Calu3 (cell line): ENCODE measurements at regions not wholly inside any gene's neighbourhood (a gene's known extent, or its start where the extent isn't known, plus 50 kb on each side); places are given as distances from the start of the nearest gene placed in this dataset.
A peak's percentile ranks its signal among the peaks of the same experiment; 100 is the strongest.

Source experiments
- BruUV-seq: library from RNA; stranded (reverse); fragments of 400-500 nt; replicated peaks from 2 replicates; lab custom pipeline; 2021; lab: Mats Ljungman, UMichigan
- CTCF ChIA-PET: fragments of 300-600 bp; sonication (Branson Sonifier 250); formaldehyde crosslinking; loops from one replicate; lab custom pipeline; 2022; ENCODE audit warnings: antibody characterized with exemption; lab: Charles Lee
- DNase-seq: peaks from one replicate; pipeline ENCODE4 v3.0.0; 2022
- H3K27ac Mint-ChIP-seq: one replicate; pipeline ENCODE4 v1.8.0; 2022; ENCODE audit warnings: mixed read lengths; ENCODE audit not compliant: unreplicated experiment
- H3K27me3 Mint-ChIP-seq: one replicate; pipeline ENCODE4 v1.8.0; 2022; ENCODE audit warnings: mixed read lengths; ENCODE audit not compliant: unreplicated experiment
- H3K36me3 Mint-ChIP-seq: one replicate; pipeline ENCODE4 v1.8.0; 2022; ENCODE audit warnings: mild to moderate bottlenecking, moderate library complexity, mixed read lengths; ENCODE audit not compliant: insufficient read depth, unreplicated experiment
- H3K4me1 Mint-ChIP-seq: one replicate; pipeline ENCODE4 v1.8.0; 2022; ENCODE audit warnings: mild to moderate bottlenecking, low read depth, mixed read lengths; ENCODE audit not compliant: unreplicated experiment
- H3K4me3 Mint-ChIP-seq: one replicate; pipeline ENCODE4 v1.8.0; 2022; ENCODE audit warnings: mild to moderate bottlenecking, low read depth, moderate library complexity, mixed read lengths; ENCODE audit not compliant: unreplicated experiment
- H3K9me3 Mint-ChIP-seq: one replicate; pipeline ENCODE4 v1.8.0; 2022; ENCODE audit warnings: low read depth, mixed read lengths; ENCODE audit not compliant: unreplicated experiment
- intact Hi-C: fragments of 100-400 bp; cut with micrococcal nuclease; formaldehyde crosslinking; loops from one replicate; pipeline ENCODE4 v1.10.0; 2022; ENCODE audit not compliant: unreplicated experiment
- TF ChIP-seq, protein P1 (sequence below): fragments of 200-600 bp; IDR thresholded peaks from one replicate; pipeline ENCODE4 v1.8.0; 2022; ENCODE audit warnings: antibody characterized with exemption; ENCODE audit not compliant: unreplicated experiment

DNA sequence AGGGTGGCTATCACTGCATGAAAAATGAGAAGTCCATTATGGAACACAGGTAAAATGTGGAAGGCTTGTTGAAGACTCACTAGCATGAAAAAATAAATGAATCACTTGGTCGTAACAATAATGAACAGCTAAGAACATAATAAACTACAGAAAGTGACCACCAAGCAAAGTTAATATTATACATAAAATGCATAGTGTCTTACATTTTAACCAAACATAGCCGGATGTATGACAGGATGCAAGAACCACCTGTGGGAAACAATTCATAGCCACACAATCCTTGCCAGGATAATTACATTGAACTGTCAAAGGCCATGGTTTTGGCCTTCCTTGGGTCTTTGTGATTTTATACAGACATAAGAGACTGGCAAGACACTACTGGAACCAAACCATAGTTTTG is 81.9 kb upstream of the ATXN3L start:
- Mint-ChIP-seq H3K27ac (no peak overlapping the region), H3K9me3 (peaks cover 4% of the 10 kb centered on the region), H3K27me3 (no peaks in the 10 kb centered on the region), H3K4me1 (peaks cover 24% of the 10 kb centered on the region), H3K4me3 (no peak overlapping the region), H3K36me3 (peaks cover 6% of the 10 kb centered on the region)
- TF ChIP-seq, protein P1, sequence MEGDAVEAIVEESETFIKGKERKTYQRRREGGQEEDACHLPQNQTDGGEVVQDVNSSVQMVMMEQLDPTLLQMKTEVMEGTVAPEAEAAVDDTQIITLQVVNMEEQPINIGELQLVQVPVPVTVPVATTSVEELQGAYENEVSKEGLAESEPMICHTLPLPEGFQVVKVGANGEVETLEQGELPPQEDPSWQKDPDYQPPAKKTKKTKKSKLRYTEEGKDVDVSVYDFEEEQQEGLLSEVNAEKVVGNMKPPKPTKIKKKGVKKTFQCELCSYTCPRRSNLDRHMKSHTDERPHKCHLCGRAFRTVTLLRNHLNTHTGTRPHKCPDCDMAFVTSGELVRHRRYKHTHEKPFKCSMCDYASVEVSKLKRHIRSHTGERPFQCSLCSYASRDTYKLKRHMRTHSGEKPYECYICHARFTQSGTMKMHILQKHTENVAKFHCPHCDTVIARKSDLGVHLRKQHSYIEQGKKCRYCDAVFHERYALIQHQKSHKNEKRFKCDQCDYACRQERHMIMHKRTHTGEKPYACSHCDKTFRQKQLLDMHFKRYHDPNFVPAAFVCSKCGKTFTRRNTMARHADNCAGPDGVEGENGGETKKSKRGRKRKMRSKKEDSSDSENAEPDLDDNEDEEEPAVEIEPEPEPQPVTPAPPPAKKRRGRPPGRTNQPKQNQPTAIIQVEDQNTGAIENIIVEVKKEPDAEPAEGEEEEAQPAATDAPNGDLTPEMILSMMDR = no peak
- CTCF ChIA-PET = no interaction called here
- intact Hi-C loops = no loop called here
- DNase-seq = no peak
- no TSS peak for BruUV-seq

DNA sequence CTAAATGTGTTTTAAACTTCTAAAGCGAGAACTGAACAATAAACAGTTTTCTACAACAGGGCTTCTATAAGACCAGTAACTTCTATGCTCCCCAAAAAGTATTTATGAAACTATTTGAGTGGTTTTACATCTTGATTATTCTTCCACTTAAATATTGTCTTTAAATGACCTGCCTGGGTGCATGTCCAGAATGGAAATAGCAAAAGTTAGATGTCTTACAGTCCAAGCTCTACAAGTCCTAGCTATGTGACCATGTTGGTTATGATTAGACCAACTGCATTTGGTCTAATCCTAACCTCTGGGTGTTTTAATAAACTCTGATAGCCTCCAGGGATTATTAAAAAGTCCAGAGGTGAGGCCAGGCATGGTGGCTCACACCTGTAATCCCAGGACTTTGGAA is 79.0 kb upstream of the ATXN3L start:
- Mint-ChIP-seq H3K27ac (peak overlapping the region; percentile 93), H3K27me3 (no peaks in the 10 kb centered on the region), H3K4me1 (peaks cover 41% of the 10 kb centered on the region), H3K36me3 (peaks cover 6% of the 10 kb centered on the region), H3K4me3 (no peak overlapping the region), H3K9me3 (peaks cover 7% of the 10 kb centered on the region)
- intact Hi-C loops = loop anchor here (1.0 to 5.0 kb wide), 7 partner anchors 89 to 428 kb away; no protein-coding TSS in a partner anchor
- TSS peak; percentile 92 for BruUV-seq
- CTCF ChIA-PET = interaction anchor here (0.8 to 1.5 kb wide), 2 partner anchors 89 to 306 kb away, joined by 3 read pairs; no protein-coding TSS in a partner anchor
- no peak for DNase-seq
- TF ChIP-seq, protein P1 = no peak

DNA sequence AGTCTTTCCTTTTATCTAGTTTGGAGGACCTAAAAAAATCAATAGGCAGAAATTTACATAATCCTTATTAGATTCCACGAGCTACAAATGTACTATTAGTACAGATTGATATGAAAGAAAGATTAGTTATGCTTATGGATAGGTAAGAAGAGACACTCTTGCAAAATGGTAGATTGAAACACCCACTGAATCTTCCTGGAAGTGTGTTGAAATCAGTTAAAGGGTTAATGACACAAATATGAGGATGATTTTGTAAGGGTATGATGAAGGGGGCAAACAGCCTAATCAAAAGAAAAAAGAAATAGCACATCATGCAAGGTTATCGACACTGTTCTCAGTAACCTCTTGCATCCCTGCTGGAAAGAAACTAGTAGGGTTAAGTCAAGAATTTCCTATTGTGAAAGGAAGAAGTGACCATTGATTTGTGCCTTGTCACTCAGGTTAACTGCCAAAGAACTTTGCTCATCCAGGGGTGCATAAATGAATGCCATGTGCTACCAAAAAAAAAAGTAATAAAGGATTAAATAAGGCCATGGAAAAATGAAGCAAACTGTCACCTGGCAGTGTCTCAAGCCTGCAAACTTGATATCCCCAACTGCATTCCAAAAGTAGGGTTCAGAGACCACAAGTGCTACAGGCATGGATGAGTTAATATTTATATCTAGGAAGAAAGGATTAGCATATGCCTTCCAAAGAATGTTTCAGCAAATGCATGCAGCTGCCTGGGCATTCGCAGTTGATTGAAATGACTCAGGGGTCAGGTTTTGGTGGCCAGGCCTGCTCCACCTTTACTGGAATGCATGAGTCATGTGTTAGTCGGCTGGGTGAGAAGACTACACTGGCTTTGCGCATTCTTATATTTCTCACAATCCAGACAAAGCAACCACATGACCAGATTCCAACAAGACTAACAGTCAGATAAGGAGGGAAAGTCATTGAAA is 78.3 kb upstream of the ATXN3L start:
- Mint-ChIP-seq H3K36me3 (peaks cover 6% of the 10 kb centered on the region), H3K27me3 (no peaks in the 10 kb centered on the region), H3K27ac (peak overlapping the region; percentile 93), H3K9me3 (peaks cover 7% of the 10 kb centered on the region), H3K4me3 (peak overlapping the region; percentile 21), H3K4me1 (peaks cover 41% of the 10 kb centered on the region)
- intact Hi-C loops = loop anchor here (1.0 to 5.0 kb wide), 7 partner anchors 90 to 427 kb away; no protein-coding TSS in a partner anchor
- TF ChIP-seq, protein P1 = no peak
- TSS peak; percentile 69 for BruUV-seq
- CTCF ChIA-PET = interaction anchor here (0.8 to 1.5 kb wide), 2 partner anchors 89 to 306 kb away, joined by 3 read pairs; no protein-coding TSS in a partner anchor
- peak; percentile 86 for DNase-seq

DNA sequence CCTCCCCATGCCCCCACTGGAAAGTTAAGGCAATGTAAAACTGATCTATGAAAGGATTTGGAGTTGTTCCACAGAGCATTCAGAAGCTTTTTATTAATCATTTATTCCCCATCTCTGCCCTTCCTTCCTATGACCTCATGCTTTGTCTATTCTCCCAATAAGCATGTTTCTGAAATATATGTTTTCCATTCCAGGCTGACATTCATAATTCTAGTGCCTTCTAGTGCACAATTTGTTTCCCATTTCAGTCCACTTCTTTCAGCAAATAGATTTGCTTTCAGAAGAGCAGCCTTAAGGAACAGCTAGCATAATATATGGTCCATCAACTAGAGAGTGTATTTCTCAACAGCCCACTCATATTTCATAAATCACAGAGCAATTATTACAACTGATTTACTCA is 77.1 kb upstream of the ATXN3L start:
- DNase-seq = no peak
- Mint-ChIP-seq H3K36me3 (peaks cover 6% of the 10 kb centered on the region), H3K4me1 (peaks cover 41% of the 10 kb centered on the region), H3K27me3 (no peaks in the 10 kb centered on the region), H3K4me3 (no peak overlapping the region), H3K9me3 (peaks cover 10% of the 10 kb centered on the region), H3K27ac (peak overlapping the region; percentile 93)
- CTCF ChIA-PET = interaction anchor here (0.6 kb wide), 1 partner anchor 91 kb away, joined by 3 read pairs; no protein-coding TSS in a partner anchor
- BruUV-seq = no TSS peak
- TF ChIP-seq, protein P1 = no peak
- intact Hi-C loops = loop anchor here (5.0 kb wide), 3 partner anchors 110 to 410 kb away; no protein-coding TSS in a partner anchor
